ENCODE measurements at regions not wholly inside any gene's neighbourhood (a gene's known extent, or its start where the extent isn't known, plus 50 kb on each side); places are given as distances from the start of the nearest gene placed in this dataset.

GRCh38 chr6:145034664-145035063, 700.7 kb downstream of the EPM2A start:
- Mint-ChIP-seq H3K36me3 (ENCODE audit: low read depth) (no peaks in the 10 kb centered on the region), H3K27ac (no peak overlapping the region), H3K4me1 (no peaks in the 10 kb centered on the region), H3K4me3 (no peak overlapping the region), H3K27me3 (peaks cover 37% of the 10 kb centered on the region)
- DNase-seq (no peak), ATAC-seq (no peak)
- no peaks in the 10 kb centered on the region for H3K9me3 ChIP-seq (ENCODE audit: control insufficient read depth, low read length, poor library complexity, severe bottlenecking)

DNA sequence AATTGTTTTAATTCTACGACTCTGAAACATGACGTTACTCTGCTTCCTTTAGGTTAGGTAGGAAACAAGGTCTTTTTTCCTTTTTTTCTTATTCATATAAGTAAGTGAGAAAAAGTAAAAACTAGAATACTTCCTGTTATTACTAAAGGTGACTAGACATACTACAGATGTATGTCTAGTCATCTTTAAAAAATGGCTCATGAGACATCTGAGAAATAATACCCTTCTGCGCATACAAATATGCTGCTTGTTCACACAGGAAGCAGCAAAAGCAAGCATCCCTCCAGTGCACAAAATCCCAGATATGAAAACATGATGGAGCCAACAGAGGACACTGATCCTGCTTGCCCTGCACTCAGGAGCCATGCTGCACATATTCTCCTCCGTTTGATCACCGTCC, 699.1 kb downstream of the EPM2A start:
- no peaks in the 10 kb centered on the region for H3K36me3 Mint-ChIP-seq (ENCODE audit: low read depth)
- no peaks in the 10 kb centered on the region for H3K9me3 ChIP-seq (ENCODE audit: control insufficient read depth, low read length, poor library complexity, severe bottlenecking)
- peaks cover 32% of the 10 kb centered on the region for H3K27me3 Mint-ChIP-seq
- H3K27ac Mint-ChIP-seq = no peak overlapping the region
- no peaks in the 10 kb centered on the region for H3K4me1 Mint-ChIP-seq
- DNase-seq (no peak), ATAC-seq (no peak)
- no peak overlapping the region for H3K4me3 Mint-ChIP-seq

GRCh38 chr6:145036848-145037567, 698.3 kb downstream of the EPM2A start:
- DNase-seq = no peak
- H3K9me3 ChIP-seq (ENCODE audit: control insufficient read depth, low read length, poor library complexity, severe bottlenecking) = no peaks in the 10 kb centered on the region
- no peak overlapping the region for H3K27ac Mint-ChIP-seq
- no peaks in the 10 kb centered on the region for H3K4me1 Mint-ChIP-seq
- ATAC-seq = no peak
- peaks cover 26% of the 10 kb centered on the region for H3K27me3 Mint-ChIP-seq
- no peak overlapping the region for H3K4me3 Mint-ChIP-seq
- no peaks in the 10 kb centered on the region for H3K36me3 Mint-ChIP-seq (ENCODE audit: low read depth)

DNA sequence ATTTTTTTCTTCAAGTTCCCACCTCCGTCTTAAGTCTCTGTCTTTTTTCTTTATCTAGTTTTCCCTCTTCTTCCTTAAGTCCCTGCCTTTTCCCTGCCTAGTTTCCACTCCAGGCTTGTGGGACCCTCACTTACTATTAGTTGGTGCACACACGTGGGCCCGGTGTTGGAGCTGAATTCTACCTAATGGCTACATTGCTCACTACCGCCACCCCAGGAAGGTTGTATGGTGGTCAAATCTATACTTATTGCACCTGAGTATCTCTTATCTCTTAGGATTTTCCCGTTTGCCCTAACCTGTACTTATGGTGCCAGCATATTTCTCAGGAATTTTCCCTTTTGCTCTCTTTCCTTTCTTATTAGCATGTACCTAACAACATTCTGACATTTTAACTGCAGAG, 692.8 kb downstream of the EPM2A start:
- Mint-ChIP-seq H3K27ac (no peak overlapping the region), H3K4me3 (no peak overlapping the region), H3K27me3 (peaks cover 34% of the 10 kb centered on the region), H3K36me3 (ENCODE audit: low read depth) (no peaks in the 10 kb centered on the region), H3K4me1 (peaks cover 2% of the 10 kb centered on the region)
- no peak for ATAC-seq
- H3K9me3 ChIP-seq (ENCODE audit: control insufficient read depth, low read length, poor library complexity, severe bottlenecking) = no peaks in the 10 kb centered on the region
- no peak for DNase-seq

DNA sequence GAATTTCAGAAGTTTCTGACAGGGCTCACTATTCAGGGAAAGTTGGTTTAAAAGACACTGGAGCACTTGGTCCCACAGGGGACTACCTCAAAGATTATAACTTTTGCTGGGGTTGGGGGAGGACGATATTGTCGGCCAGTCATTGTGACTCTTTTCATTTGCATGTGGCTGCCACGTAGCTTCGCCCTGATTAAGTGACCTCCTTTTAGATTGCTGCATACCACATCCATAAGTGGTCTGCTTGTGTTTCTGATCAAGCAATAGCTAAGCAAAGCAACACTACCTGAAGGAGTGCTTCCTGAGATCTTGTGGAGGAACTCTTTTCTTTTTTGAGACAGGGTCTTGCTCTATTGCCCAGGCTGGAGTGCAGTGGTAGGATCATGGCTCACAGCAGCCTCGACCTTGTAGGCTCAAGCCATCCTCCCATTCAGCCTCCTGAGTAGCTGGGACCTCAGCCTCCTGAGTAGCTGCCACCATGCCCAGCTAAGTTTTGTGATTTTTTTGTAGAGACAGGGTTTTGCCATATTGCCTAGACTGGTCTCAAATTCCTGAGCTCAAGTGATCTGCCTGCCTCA, 691.3 kb downstream of the EPM2A start:
- ATAC-seq (no peak), DNase-seq (no peak)
- no peaks in the 10 kb centered on the region for H3K9me3 ChIP-seq (ENCODE audit: control insufficient read depth, low read length, poor library complexity, severe bottlenecking)
- no peak overlapping the region for H3K4me3 Mint-ChIP-seq
- no peak overlapping the region for H3K27ac Mint-ChIP-seq
- peaks cover 30% of the 10 kb centered on the region for H3K27me3 Mint-ChIP-seq
- H3K36me3 Mint-ChIP-seq (ENCODE audit: low read depth) = no peaks in the 10 kb centered on the region
- peaks cover 2% of the 10 kb centered on the region for H3K4me1 Mint-ChIP-seq

GRCh38 chr6:145044641-145045246, 690.6 kb downstream of the EPM2A start:
- no peak overlapping the region for H3K4me3 Mint-ChIP-seq
- no peak overlapping the region for H3K27ac Mint-ChIP-seq
- DNase-seq = no peak
- no peak for ATAC-seq
- peaks cover 2% of the 10 kb centered on the region for H3K4me1 Mint-ChIP-seq
- H3K27me3 Mint-ChIP-seq = peaks cover 36% of the 10 kb centered on the region
- H3K36me3 Mint-ChIP-seq (ENCODE audit: low read depth) = no peaks in the 10 kb centered on the region
- H3K9me3 ChIP-seq (ENCODE audit: control insufficient read depth, low read length, poor library complexity, severe bottlenecking) = no peaks in the 10 kb centered on the region

DNA sequence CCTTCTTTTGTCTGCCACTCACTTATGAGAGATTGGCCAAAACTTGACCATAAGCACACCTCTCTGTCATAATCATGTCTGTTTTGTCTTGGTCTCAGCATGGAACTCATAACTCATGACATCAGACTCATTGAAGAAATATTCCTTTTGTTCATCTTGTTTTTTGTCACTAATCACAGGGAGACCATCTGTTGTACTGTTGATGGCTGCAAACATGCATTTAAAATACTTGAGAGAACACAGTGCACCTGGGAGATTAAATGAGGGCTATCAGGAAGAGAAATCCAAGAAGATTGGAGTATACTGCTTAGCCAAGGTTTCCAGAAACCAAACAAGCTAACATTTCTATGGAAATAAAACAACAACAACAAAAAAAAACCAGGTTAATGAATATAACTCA, 689.7 kb downstream of the EPM2A start:
- DNase-seq (no peak), ATAC-seq (no peak)
- Mint-ChIP-seq H3K36me3 (ENCODE audit: low read depth) (no peaks in the 10 kb centered on the region), H3K4me1 (peaks cover 2% of the 10 kb centered on the region), H3K4me3 (no peak overlapping the region), H3K27ac (no peak overlapping the region), H3K27me3 (peaks cover 43% of the 10 kb centered on the region)
- H3K9me3 ChIP-seq (ENCODE audit: control insufficient read depth, low read length, poor library complexity, severe bottlenecking) = no peaks in the 10 kb centered on the region

- H3K4me3 Mint-ChIP-seq = no peak overlapping the region
Measured at GRCh38 chr6:145047891-145048290, 687.4 kb downstream of the EPM2A start.

DNA sequence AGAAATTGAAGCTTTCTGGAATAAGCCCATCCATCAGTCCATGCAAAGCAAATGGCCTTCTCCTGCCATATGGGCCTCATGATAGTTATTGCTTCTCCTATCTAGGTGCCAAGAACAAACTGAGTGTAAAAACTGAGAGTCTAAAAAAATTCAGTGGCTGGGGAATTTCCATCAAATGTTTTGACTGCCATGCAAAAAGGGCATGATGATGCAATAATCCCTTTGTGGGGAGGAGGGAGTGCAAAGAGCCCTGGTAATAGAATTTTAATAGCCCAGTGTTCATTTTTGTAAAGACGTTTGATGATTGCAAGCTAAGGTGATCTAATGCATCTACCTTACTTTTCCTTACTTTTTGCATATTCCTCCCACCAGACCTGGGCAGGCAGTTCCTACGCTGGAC, 683.7 kb downstream of the EPM2A start:
- no peak overlapping the region for H3K4me3 Mint-ChIP-seq
- H3K9me3 ChIP-seq (ENCODE audit: control insufficient read depth, low read length, poor library complexity, severe bottlenecking) = no peaks in the 10 kb centered on the region
- H3K27me3 Mint-ChIP-seq = peaks cover 14% of the 10 kb centered on the region
- H3K36me3 Mint-ChIP-seq (ENCODE audit: low read depth) = no peaks in the 10 kb centered on the region
- DNase-seq (no peak), ATAC-seq (no peak)
- no peak overlapping the region for H3K27ac Mint-ChIP-seq
- no peaks in the 10 kb centered on the region for H3K4me1 Mint-ChIP-seq

More at GRCh38 chr6:145047891-145048290, 687.4 kb downstream of the EPM2A start:
- Mint-ChIP-seq H3K4me1 (peaks cover 2% of the 10 kb centered on the region), H3K27me3 (peaks cover 43% of the 10 kb centered on the region), H3K36me3 (ENCODE audit: low read depth) (no peaks in the 10 kb centered on the region), H3K27ac (no peak overlapping the region)
- no peaks in the 10 kb centered on the region for H3K9me3 ChIP-seq (ENCODE audit: control insufficient read depth, low read length, poor library complexity, severe bottlenecking)
- no peak for DNase-seq
- ATAC-seq = no peak

DNA sequence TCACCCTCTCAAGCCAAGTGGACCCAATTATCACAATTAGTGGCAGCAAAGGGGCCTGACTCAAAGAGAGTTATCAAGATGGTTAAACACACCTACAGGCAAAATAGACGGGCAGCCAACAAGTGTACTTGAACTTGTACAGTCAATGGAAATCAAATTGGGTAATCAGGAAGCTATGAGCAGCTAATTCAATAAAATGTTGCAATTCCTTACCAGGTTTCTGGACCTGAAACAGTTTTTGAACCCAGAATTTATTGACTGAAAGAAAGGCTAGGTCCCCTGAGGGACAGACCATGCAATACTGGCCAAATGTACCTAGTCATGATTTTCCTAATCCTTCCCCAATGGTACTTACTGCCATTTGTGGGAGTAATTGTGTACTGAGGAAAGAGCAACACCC, 679.8 kb downstream of the EPM2A start:
- no peaks in the 10 kb centered on the region for H3K4me1 Mint-ChIP-seq
- H3K9me3 ChIP-seq (ENCODE audit: control insufficient read depth, low read length, poor library complexity, severe bottlenecking) = no peaks in the 10 kb centered on the region
- H3K27me3 Mint-ChIP-seq = no peaks in the 10 kb centered on the region
- no peak overlapping the region for H3K4me3 Mint-ChIP-seq
- DNase-seq (no peak), ATAC-seq (no peak)
- H3K27ac Mint-ChIP-seq = no peak overlapping the region
- no peaks in the 10 kb centered on the region for H3K36me3 Mint-ChIP-seq (ENCODE audit: low read depth)

- peaks cover 5% of the 10 kb centered on the region for H3K27me3 Mint-ChIP-seq
- H3K4me3 Mint-ChIP-seq = no peak overlapping the region
- no peak for DNase-seq
- no peaks in the 10 kb centered on the region for H3K9me3 ChIP-seq (ENCODE audit: control insufficient read depth, low read length, poor library complexity, severe bottlenecking)
- H3K4me1 Mint-ChIP-seq = no peaks in the 10 kb centered on the region
- no peak for ATAC-seq
- peak overlapping the region; percentile 34 for H3K27ac Mint-ChIP-seq
- H3K36me3 Mint-ChIP-seq (ENCODE audit: low read depth) = no peaks in the 10 kb centered on the region
Measured at GRCh38 chr6:145060714-145061113, 674.6 kb downstream of the EPM2A start.

GRCh38 chr6:145063091-145063490, 672.2 kb downstream of the EPM2A start:
- H3K4me3 Mint-ChIP-seq = no peak overlapping the region
- ATAC-seq = no peak
- no peaks in the 10 kb centered on the region for H3K4me1 Mint-ChIP-seq
- H3K27me3 Mint-ChIP-seq = peaks cover 26% of the 10 kb centered on the region
- DNase-seq = no peak
- H3K36me3 Mint-ChIP-seq (ENCODE audit: low read depth) = peaks cover 2% of the 10 kb centered on the region
- no peaks in the 10 kb centered on the region for H3K9me3 ChIP-seq (ENCODE audit: control insufficient read depth, low read length, poor library complexity, severe bottlenecking)
- H3K27ac Mint-ChIP-seq = no peak overlapping the region

- H3K27ac Mint-ChIP-seq = no peak overlapping the region
- no peaks in the 10 kb centered on the region for H3K4me1 Mint-ChIP-seq
- no peak for DNase-seq
- peaks cover 42% of the 10 kb centered on the region for H3K27me3 Mint-ChIP-seq
- H3K36me3 Mint-ChIP-seq (ENCODE audit: low read depth) = peaks cover 2% of the 10 kb centered on the region
- H3K9me3 ChIP-seq (ENCODE audit: control insufficient read depth, low read length, poor library complexity, severe bottlenecking) = no peaks in the 10 kb centered on the region
- ATAC-seq = no peak
- no peak overlapping the region for H3K4me3 Mint-ChIP-seq
Measured at GRCh38 chr6:145067430-145067829, 667.9 kb downstream of the EPM2A start.

- Mint-ChIP-seq H3K27me3 (peaks cover 42% of the 10 kb centered on the region), H3K36me3 (ENCODE audit: low read depth) (peaks cover 2% of the 10 kb centered on the region), H3K4me3 (no peak overlapping the region), H3K4me1 (no peaks in the 10 kb centered on the region), H3K27ac (no peak overlapping the region)
- ATAC-seq (no peak), DNase-seq (no peak)
- H3K9me3 ChIP-seq (ENCODE audit: control insufficient read depth, low read length, poor library complexity, severe bottlenecking) = no peaks in the 10 kb centered on the region
Measured at GRCh38 chr6:145068577-145068976, 666.7 kb downstream of the EPM2A start.

All from T-helper 17 cell (primary cell).